NB4 (cell line): ENCODE measurements at regions not wholly inside any gene's neighbourhood (a gene's known extent, or its start where the extent isn't known, plus 50 kb on each side); places are given as distances from the start of the nearest gene placed in this dataset.

ENCODE experiments used
- MAX ChIP-seq: IDR thresholded peaks from 2 replicates; pipeline ENCODE4 v1.6.1; 2011; ENCODE audit warnings: low read depth, low read length
- MYC ChIP-seq: IDR thresholded peaks from 2 replicates; pipeline ENCODE4 v1.6.1; 2011; ENCODE audit warnings: low read depth, low read length
- POLR2A ChIP-seq: IDR thresholded peaks from 2 replicates; pipeline ENCODE4 v1.6.1; 2011; ENCODE audit warnings: mild to moderate bottlenecking; ENCODE audit not compliant: insufficient read length; ENCODE audit errors: extremely low read depth
- TF ChIP-seq, protein P1 (sequence below): IDR thresholded peaks from one replicate; pipeline ENCODE4 v1.5.1; 2012; ENCODE audit warnings: low read depth, low read length

DNA sequence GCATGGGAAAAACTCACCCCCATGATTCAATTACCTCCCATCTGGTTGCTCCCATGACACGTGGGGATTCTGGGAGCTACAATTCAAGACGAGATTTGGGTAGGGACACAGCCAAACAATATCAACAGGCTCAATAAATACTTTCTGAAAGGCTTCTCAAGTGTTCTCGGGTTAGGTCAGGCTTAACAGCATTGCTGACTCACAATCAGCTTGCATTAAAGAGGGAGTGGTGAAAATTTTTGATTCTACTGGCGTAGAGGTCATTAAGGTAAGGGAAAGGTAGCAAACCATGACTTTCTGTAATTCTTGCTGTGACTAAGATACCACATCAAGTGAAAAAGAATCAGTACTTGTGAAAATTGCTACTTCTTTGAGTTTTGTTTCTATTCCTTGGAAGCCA is 126.4 kb downstream of the JCAD start:
- TF ChIP-seq, protein P1, sequence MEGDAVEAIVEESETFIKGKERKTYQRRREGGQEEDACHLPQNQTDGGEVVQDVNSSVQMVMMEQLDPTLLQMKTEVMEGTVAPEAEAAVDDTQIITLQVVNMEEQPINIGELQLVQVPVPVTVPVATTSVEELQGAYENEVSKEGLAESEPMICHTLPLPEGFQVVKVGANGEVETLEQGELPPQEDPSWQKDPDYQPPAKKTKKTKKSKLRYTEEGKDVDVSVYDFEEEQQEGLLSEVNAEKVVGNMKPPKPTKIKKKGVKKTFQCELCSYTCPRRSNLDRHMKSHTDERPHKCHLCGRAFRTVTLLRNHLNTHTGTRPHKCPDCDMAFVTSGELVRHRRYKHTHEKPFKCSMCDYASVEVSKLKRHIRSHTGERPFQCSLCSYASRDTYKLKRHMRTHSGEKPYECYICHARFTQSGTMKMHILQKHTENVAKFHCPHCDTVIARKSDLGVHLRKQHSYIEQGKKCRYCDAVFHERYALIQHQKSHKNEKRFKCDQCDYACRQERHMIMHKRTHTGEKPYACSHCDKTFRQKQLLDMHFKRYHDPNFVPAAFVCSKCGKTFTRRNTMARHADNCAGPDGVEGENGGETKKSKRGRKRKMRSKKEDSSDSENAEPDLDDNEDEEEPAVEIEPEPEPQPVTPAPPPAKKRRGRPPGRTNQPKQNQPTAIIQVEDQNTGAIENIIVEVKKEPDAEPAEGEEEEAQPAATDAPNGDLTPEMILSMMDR: no peak
- no peak for TF ChIP-seq MAX
- no peak for TF ChIP-seq POLR2A
- no peak for TF ChIP-seq MYC
